HCT116 (cell line): ENCODE measurements at regions not wholly inside any gene's neighbourhood (a gene's known extent, or its start where the extent isn't known, plus 50 kb on each side); places are given as distances from the start of the nearest gene placed in this dataset.

Source experiments
- ATF3 ChIP-seq: IDR thresholded peaks from 2 replicates; pipeline ENCODE4 v1.6.1; 2012
- CEBPB ChIP-seq: IDR thresholded peaks from 2 replicates; pipeline ENCODE4 v1.6.1; 2012; ENCODE audit warnings: low read depth
- EZH2 ChIP-seq: fragments of 200-600 bp; sonication (generic); IDR thresholded peaks from 2 replicates; pipeline ENCODE4 v1.6.1; 2017; ENCODE audit warnings: antibody characterized with exemption, mixed run types
- MAX ChIP-seq: IDR thresholded peaks from 2 replicates; pipeline ENCODE4 v1.6.1; 2012
- POLR2A ChIP-seq: IDR thresholded peaks from 2 replicates; pipeline ENCODE4 v1.7.0; 2011; ENCODE audit warnings: borderline replicate concordance; ENCODE audit not compliant: insufficient read depth, insufficient read length; ENCODE audit errors: extremely low read depth
- POLR2AphosphoS5 ChIP-seq: IDR thresholded peaks from 2 replicates; pipeline ENCODE4 v1.6.1; 2011; ENCODE audit warnings: mild to moderate bottlenecking, low read depth, low read length, moderate library complexity
- RAD21 ChIP-seq: IDR thresholded peaks from 2 replicates; pipeline ENCODE4 v1.6.1; 2012; ENCODE audit warnings: low read depth, mild to moderate bottlenecking
- REST ChIP-seq: IDR thresholded peaks from 2 replicates; pipeline ENCODE4 v1.6.1; 2012; ENCODE audit warnings: low read depth
- TCF7L2 ChIP-seq: IDR thresholded peaks from 2 replicates; pipeline ENCODE4 v1.7.0; 2011; ENCODE audit warnings: borderline replicate concordance, inconsistent platforms; ENCODE audit not compliant: insufficient read depth, insufficient read length; ENCODE audit errors: extremely low read depth
- ZBTB33 ChIP-seq: IDR thresholded peaks from 2 replicates; pipeline ENCODE4 v1.6.1; 2011; ENCODE audit warnings: mild to moderate bottlenecking, low read length, moderate library complexity; ENCODE audit not compliant: insufficient replicate concordance; ENCODE audit errors: extremely low read depth
- ZFX ChIP-seq: fragments of 450-650 bp; IDR thresholded peaks from 2 replicates; pipeline ENCODE4 v1.6.1; 2017
- ZNF274 ChIP-seq: fragments of 200-500 bp; sonication (Bioruptor generic); IDR thresholded peaks from 2 replicates; pipeline ENCODE4 v1.6.1; 2014; ENCODE audit warnings: mild to moderate bottlenecking, low read depth, low read length, inconsistent platforms
- TF ChIP-seq, protein P1 (sequence below), 3 experiments: fragments of 200-600 bp in 1 of 3; sonication (generic) in 1 of 3; IDR thresholded peaks in 2 of 3; conservative IDR thresholded peaks in 1 of 3; 2 replicates each; pipeline ENCODE4 v1.5.1; 2012 to 2017; ENCODE audit warnings: low read depth in 2 of 3, low read length in 2 of 3, antibody characterized with exemption in 1 of 3, borderline replicate concordance in 1 of 3, control low read depth in 1 of 3, mild to moderate bottlenecking in 1 of 3, mixed read lengths in 1 of 3, mixed run types in 1 of 3, moderate library complexity in 1 of 3; ENCODE audit not compliant: insufficient read depth in 1 of 3

- TF ChIP-seq ZNF274 (no peak), EZH2 (no peak), POLR2AphosphoS5 (no peak), TCF7L2 (no peak), POLR2A (no peak), ZBTB33 (no peak), MAX (no peak), ZFX (no peak), ATF3 (no peak), REST (no peak), RAD21 (no peak), CEBPB (no peak)
- TF ChIP-seq, protein P1, sequence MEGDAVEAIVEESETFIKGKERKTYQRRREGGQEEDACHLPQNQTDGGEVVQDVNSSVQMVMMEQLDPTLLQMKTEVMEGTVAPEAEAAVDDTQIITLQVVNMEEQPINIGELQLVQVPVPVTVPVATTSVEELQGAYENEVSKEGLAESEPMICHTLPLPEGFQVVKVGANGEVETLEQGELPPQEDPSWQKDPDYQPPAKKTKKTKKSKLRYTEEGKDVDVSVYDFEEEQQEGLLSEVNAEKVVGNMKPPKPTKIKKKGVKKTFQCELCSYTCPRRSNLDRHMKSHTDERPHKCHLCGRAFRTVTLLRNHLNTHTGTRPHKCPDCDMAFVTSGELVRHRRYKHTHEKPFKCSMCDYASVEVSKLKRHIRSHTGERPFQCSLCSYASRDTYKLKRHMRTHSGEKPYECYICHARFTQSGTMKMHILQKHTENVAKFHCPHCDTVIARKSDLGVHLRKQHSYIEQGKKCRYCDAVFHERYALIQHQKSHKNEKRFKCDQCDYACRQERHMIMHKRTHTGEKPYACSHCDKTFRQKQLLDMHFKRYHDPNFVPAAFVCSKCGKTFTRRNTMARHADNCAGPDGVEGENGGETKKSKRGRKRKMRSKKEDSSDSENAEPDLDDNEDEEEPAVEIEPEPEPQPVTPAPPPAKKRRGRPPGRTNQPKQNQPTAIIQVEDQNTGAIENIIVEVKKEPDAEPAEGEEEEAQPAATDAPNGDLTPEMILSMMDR (IDR thresholded peaks at IDR 0.05 in 2 of 3, conservative IDR thresholded peaks at IDR 0.05 in 1 of 3; ENCODE audit: borderline replicate concordance in 1 of 3, insufficient read depth in 1 of 3, low read depth in 2 of 3, low read length in 2 of 3) = no peak
Measured at GRCh38 chr10:31744025-31744424, 184.6 kb downstream of the ARHGAP12 start.
